ENCODE measurements at regions not wholly inside any gene's neighbourhood (a gene's known extent, or its start where the extent isn't known, plus 50 kb on each side); places are given as distances from the start of the nearest gene placed in this dataset.
"Not testable (repeated sequence)": the region's sequence is repeated elsewhere in the genome, so short reads cannot be mapped to it uniquely, and the experiment has no call there.

GRCh38 chr5:178046757-178047399 is 50.8 kb upstream of the PROP1 start:
- H3K4me1 ChIP-seq (replicated peaks); DNase-seq (ENCODE audit: low spot score); intact Hi-C loops (cut with DNase I); H3K4me3 ChIP-seq; H3K27me3 ChIP-seq (replicated peaks; ENCODE audit: insufficient read depth); H3K27ac ChIP-seq; H3K9me3 ChIP-seq; H3K36me3 ChIP-seq: not testable (repeated sequence)
- 84% methylated on average over 8 of the region's 8 CpGs for whole genome bisulfite sequencing

- H3K4me3 ChIP-seq; intact Hi-C loops (cut with DNase I); H3K27ac ChIP-seq; H3K9me3 ChIP-seq; H3K27me3 ChIP-seq (replicated peaks; ENCODE audit: insufficient read depth); H3K4me1 ChIP-seq (replicated peaks); H3K36me3 ChIP-seq; DNase-seq (ENCODE audit: low spot score): not testable (repeated sequence)
- no CpG with 5 or more reads among the region's 7 CpGs for WGBS
Observed at GRCh38 chr5:178045963-178046362, 49.9 kb upstream of the PROP1 start.
